Endodermal cell (in vitro differentiated cells): ENCODE measurements at regions not wholly inside any gene's neighbourhood (a gene's known extent, or its start where the extent isn't known, plus 50 kb on each side); places are given as distances from the start of the nearest gene placed in this dataset.

Experiments used
- DNase-seq: peaks from one replicate; pipeline ENCODE4 v3.0.0-alpha.2; 2017
- H3K27ac ChIP-seq: 2 replicates; pipeline ENCODE4 v1.5.1; 2013; ENCODE audit warnings: mild to moderate bottlenecking, low read depth, low read length, moderate library complexity
- H3K27me3 ChIP-seq: 2 replicates; pipeline ENCODE4 v1.6.1; 2013; ENCODE audit warnings: mild to moderate bottlenecking, low read length, moderate library complexity; ENCODE audit not compliant: insufficient read depth, control insufficient read depth, poor library complexity, severe bottlenecking
- H3K36me3 ChIP-seq: 2 replicates; pipeline ENCODE4 v1.7.0; 2013; ENCODE audit warnings: mild to moderate bottlenecking, low read length, moderate library complexity; ENCODE audit not compliant: control insufficient read depth, insufficient read depth
- H3K4me1 ChIP-seq: one replicate; pipeline ENCODE4 v1.7.0; 2013; ENCODE audit warnings: low read length; ENCODE audit not compliant: control insufficient read depth, insufficient read depth
- H3K4me3 ChIP-seq: 2 replicates; pipeline ENCODE4 v1.5.1; 2013; ENCODE audit warnings: mild to moderate bottlenecking, low read length, moderate library complexity
- H3K9ac ChIP-seq: 2 replicates; pipeline ENCODE4 v1.6.1; 2013; ENCODE audit warnings: mild to moderate bottlenecking, low read length, moderate library complexity; ENCODE audit not compliant: poor library complexity, severe bottlenecking; ENCODE audit errors: extremely low read depth
- H3K9me3 ChIP-seq: 2 replicates; pipeline ENCODE4 v1.6.1; 2013; ENCODE audit warnings: mild to moderate bottlenecking, low read length, moderate library complexity; ENCODE audit not compliant: control insufficient read depth
- H3K27ac Mint-ChIP-seq: 2 replicates; pipeline ENCODE4 v1.8.0; 2020; ENCODE audit warnings: mixed read lengths
- H3K27me3 Mint-ChIP-seq: 2 replicates; pipeline ENCODE4 v1.8.0; 2021; ENCODE audit warnings: mild to moderate bottlenecking, mixed read lengths; ENCODE audit not compliant: insufficient read depth
- H3K36me3 Mint-ChIP-seq: 2 replicates; pipeline ENCODE4 v1.8.0; 2020; ENCODE audit warnings: low read depth, mixed read lengths
- H3K4me1 Mint-ChIP-seq: 2 replicates; pipeline ENCODE4 v1.8.0; 2020; ENCODE audit warnings: mixed read lengths
- H3K4me3 Mint-ChIP-seq: 2 replicates; pipeline ENCODE4 v1.8.0; 2020; ENCODE audit warnings: mild to moderate bottlenecking, moderate library complexity, mixed read lengths
- H3K9me3 Mint-ChIP-seq: 2 replicates; pipeline ENCODE4 v1.8.0; 2020; ENCODE audit warnings: mild to moderate bottlenecking, mixed read lengths
- CTCF ChIP-seq: fragments of 200-600 bp; sonication (generic); conservative IDR thresholded peaks from 2 replicates; pipeline ENCODE4 v1.5.0; 2021; ENCODE audit warnings: antibody characterized with exemption, mild to moderate bottlenecking
- WGBS, 2 experiments: methylation state at CpG; one replicate each; pipeline versions ENCODE4 v1.1.5 to v1.1.7; 2013; ENCODE audit warnings: missing lambda C conversion rate in 2 of 2, mixed read lengths in 1 of 2; ENCODE audit not compliant: insufficient coverage in 1 of 2, insufficient read length in 1 of 2; 5-methylcytosine and 5-hydroxymethylcytosine counted together

GRCh38 chr3:194941956-194942511 is 256.4 kb downstream of the FAM43A start:
- no peak overlapping the region for H3K4me3 Mint-ChIP-seq
- H3K9ac ChIP-seq: no peak overlapping the region
- 83 to 87% methylated on average over 2 to 9 of the region's 9 CpGs for WGBS, 2 experiments

GRCh38 chr3:194944526-194944925 is 258.8 kb downstream of the FAM43A start:
- no peaks in the 10 kb centered on the region for H3K36me3 ChIP-seq
- H3K9me3 ChIP-seq: no peaks in the 10 kb centered on the region
- H3K27ac Mint-ChIP-seq: no peak overlapping the region
- WGBS, 2 experiments: 96 to 97% methylated on average over 9 to 11 of the region's 11 CpGs
- H3K27me3 Mint-ChIP-seq: no peaks in the 10 kb centered on the region
- no peaks in the 10 kb centered on the region for H3K36me3 Mint-ChIP-seq
- no peak overlapping the region for H3K4me3 ChIP-seq
- H3K27ac ChIP-seq: no peak overlapping the region
- H3K4me3 Mint-ChIP-seq: no peak overlapping the region
- no peak for TF ChIP-seq CTCF
- H3K9me3 Mint-ChIP-seq: peaks cover 4% of the 10 kb centered on the region
- no peaks in the 10 kb centered on the region for H3K4me1 ChIP-seq
- no peak for DNase-seq
- no peak overlapping the region for H3K9ac ChIP-seq
- H3K27me3 ChIP-seq: no peaks in the 10 kb centered on the region
- H3K4me1 Mint-ChIP-seq: no peaks in the 10 kb centered on the region

More at GRCh38 chr3:194941956-194942511, 256.4 kb downstream of the FAM43A start:
- no peak overlapping the region for H3K27ac ChIP-seq
- no peaks in the 10 kb centered on the region for H3K36me3 ChIP-seq
- H3K4me1 ChIP-seq: no peaks in the 10 kb centered on the region
- DNase-seq: no peak
- H3K36me3 Mint-ChIP-seq: no peaks in the 10 kb centered on the region
- peaks cover 1% of the 10 kb centered on the region for H3K9me3 Mint-ChIP-seq
- H3K27ac Mint-ChIP-seq: no peak overlapping the region
- no peak for TF ChIP-seq CTCF
- no peaks in the 10 kb centered on the region for H3K4me1 Mint-ChIP-seq
- H3K4me3 ChIP-seq: no peak overlapping the region
- no peaks in the 10 kb centered on the region for H3K27me3 ChIP-seq
- H3K9me3 ChIP-seq: no peaks in the 10 kb centered on the region
- no peaks in the 10 kb centered on the region for H3K27me3 Mint-ChIP-seq

GRCh38 chr3:194945508-194945907 is 259.8 kb downstream of the FAM43A start:
- no peaks in the 10 kb centered on the region for H3K4me1 ChIP-seq
- TF ChIP-seq CTCF: no peak
- H3K9ac ChIP-seq: no peak overlapping the region
- no peak overlapping the region for H3K27ac ChIP-seq
- H3K4me3 Mint-ChIP-seq: no peak overlapping the region
- H3K36me3 ChIP-seq: no peaks in the 10 kb centered on the region
- H3K4me3 ChIP-seq: no peak overlapping the region
- H3K4me1 Mint-ChIP-seq: no peaks in the 10 kb centered on the region
- no peaks in the 10 kb centered on the region for H3K9me3 ChIP-seq
- H3K27me3 Mint-ChIP-seq: no peaks in the 10 kb centered on the region
- H3K27ac Mint-ChIP-seq: no peak overlapping the region
- no peaks in the 10 kb centered on the region for H3K27me3 ChIP-seq
- DNase-seq: no peak
- no peaks in the 10 kb centered on the region for H3K36me3 Mint-ChIP-seq
- WGBS, 2 experiments: 86 to 92% methylated on average over 10 to 13 of the region's 13 CpGs
- H3K9me3 Mint-ChIP-seq: peaks cover 4% of the 10 kb centered on the region
